Fibroblast of skin of back (primary cell): ENCODE measurements at regions not wholly inside any gene's neighbourhood (a gene's known extent, or its start where the extent isn't known, plus 50 kb on each side); places are given as distances from the start of the nearest gene placed in this dataset.

Source experiments
- DNase-seq: peaks from one replicate; pipeline ENCODE4 v3.0.0-alpha.2; 2013

- no peak for DNase-seq
These were observed 1404.3 kb downstream of the MAT2B start for GRCh38 chr5:164909673-164910072.

GRCh38 chr5:164921722-164922121, 1416.3 kb downstream of the MAT2B start:
- DNase-seq, result no peak

GRCh38 chr5:164934039-164934438, 1428.6 kb downstream of the MAT2B start:
- DNase-seq, result no peak

- no peak for DNase-seq
These were observed 1429.1 kb downstream of the MAT2B start for GRCh38 chr5:164934561-164934960.

GRCh38 chr5:164941132-164941531, 1435.7 kb downstream of the MAT2B start:
- no peak for DNase-seq

- DNase-seq, result no peak
These were observed 1445.5 kb downstream of the MAT2B start for GRCh38 chr5:164950927-164951326.

- DNase-seq, result no peak
These were observed 1446.2 kb downstream of the MAT2B start for GRCh38 chr5:164951570-164951969.

GRCh38 chr5:164958688-164959087, 1453.3 kb downstream of the MAT2B start:
- no peak for DNase-seq

GRCh38 chr5:164959761-164960160, 1454.3 kb downstream of the MAT2B start:
- no peak for DNase-seq

GRCh38 chr5:164962329-164962961, 1457.0 kb downstream of the MAT2B start:
- no peak for DNase-seq

GRCh38 chr5:164966611-164967010, 1461.2 kb downstream of the MAT2B start:
- no peak for DNase-seq

- DNase-seq, result no peak
These were observed 1461.9 kb downstream of the MAT2B start for GRCh38 chr5:164967354-164967753.

GRCh38 chr5:164972973-164973372, 1467.6 kb downstream of the MAT2B start:
- no peak for DNase-seq

- no peak for DNase-seq
These were observed 1470.6 kb downstream of the MAT2B start for GRCh38 chr5:164975986-164976385.

GRCh38 chr5:164980480-164980879, 1475.1 kb downstream of the MAT2B start:
- no peak for DNase-seq

- no peak for DNase-seq
These were observed 1492.7 kb downstream of the MAT2B start for GRCh38 chr5:164998142-164998541.

- DNase-seq, result no peak
These were observed 1493.2 kb downstream of the MAT2B start for GRCh38 chr5:164998590-164998989.

GRCh38 chr5:165000479-165001190, 1495.2 kb downstream of the MAT2B start:
- no peak for DNase-seq

GRCh38 chr5:165003283-165003682, 1497.9 kb downstream of the MAT2B start:
- no peak for DNase-seq

- DNase-seq, result no peak
These were observed 1498.8 kb downstream of the MAT2B start for GRCh38 chr5:165004175-165004574.

- no peak for DNase-seq
These were observed 1509.0 kb downstream of the MAT2B start for GRCh38 chr5:165014439-165014838.

- no peak for DNase-seq
These were observed 1509.7 kb downstream of the MAT2B start for GRCh38 chr5:165015126-165015525.

- no peak for DNase-seq
These were observed 1510.1 kb downstream of the MAT2B start for GRCh38 chr5:165015547-165015946.

- DNase-seq, result no peak
These were observed 1521.6 kb downstream of the MAT2B start for GRCh38 chr5:165026971-165027370.

GRCh38 chr5:165028356-165028755, 1522.9 kb downstream of the MAT2B start:
- no peak for DNase-seq
